SU-DHL-6 (cell line): ENCODE measurements at regions not wholly inside any gene's neighbourhood (a gene's known extent, or its start where the extent isn't known, plus 50 kb on each side); places are given as distances from the start of the nearest gene placed in this dataset.

Experiments
- H2AFZ ChIP-seq: fragments of 200-600 bp; sonication (generic); 2 replicates; pipeline ENCODE4 v1.6.1; 2014; ENCODE audit warnings: low read depth, mild to moderate bottlenecking, moderate library complexity, mixed read lengths, antibody characterized with exemption, low read length; ENCODE audit not compliant: severe bottlenecking
- H3F3A ChIP-seq: fragments of 200-600 bp; shearing (Covaris generic); 2 replicates; pipeline ENCODE4 v1.6.0; 2016; ENCODE audit warnings: antibody characterized with exemption, mild to moderate bottlenecking; ENCODE audit not compliant: insufficient read depth
- H3K27ac ChIP-seq: fragments of 200-600 bp; sonication (generic); 2 replicates; pipeline ENCODE4 v1.5.1; 2016; ENCODE audit warnings: low read depth, mild to moderate bottlenecking, low read length, moderate library complexity, mixed read lengths
- H3K27me3 ChIP-seq: fragments of 200-600 bp; sonication (generic), shearing (Covaris generic); 2 replicates; pipeline ENCODE4 v1.6.0; 2014; ENCODE audit warnings: mild to moderate bottlenecking, low read length
- H3K36me3 ChIP-seq: fragments of 200-600 bp; sonication (generic); 2 replicates; pipeline ENCODE4 v1.6.1; 2014; ENCODE audit warnings: mild to moderate bottlenecking, low read length, mixed read lengths
- H3K4me2 ChIP-seq: fragments of 300-600, 200-600 bp; shearing (Covaris generic), sonication (generic); 2 replicates; pipeline ENCODE4 v1.6.0; 2014; ENCODE audit warnings: low read length, low read depth, mild to moderate bottlenecking; ENCODE audit not compliant: poor library complexity, severe bottlenecking
- H3K4me3 ChIP-seq: fragments of 200-600 bp; sonication (generic); 2 replicates; pipeline ENCODE4 v1.5.1; 2014; ENCODE audit warnings: antibody characterized with exemption, low read length, mild to moderate bottlenecking, mixed read lengths; ENCODE audit not compliant: insufficient read depth, poor library complexity, severe bottlenecking
- H3K79me2 ChIP-seq: fragments of 200-600 bp; sonication (generic); 2 replicates; pipeline ENCODE4 v1.6.1; 2014; ENCODE audit warnings: mild to moderate bottlenecking, low read length, moderate library complexity; ENCODE audit not compliant: insufficient read depth
- H3K9ac ChIP-seq: fragments of 200-600 bp; sonication (generic); 2 replicates; pipeline ENCODE4 v1.7.0; 2014; ENCODE audit warnings: mild to moderate bottlenecking, low read length
- H3K9me2 ChIP-seq: fragments of 200-600 bp; sonication (generic); replicated peaks from 2 replicates; pipeline ENCODE4 v1.6.1; 2014; ENCODE audit warnings: low read length; ENCODE audit not compliant: insufficient read depth
- H3K9me3 ChIP-seq: fragments of 200-600 bp; sonication (generic); 2 replicates; pipeline ENCODE4 v1.6.1; 2014; ENCODE audit warnings: low read length, mixed read lengths; ENCODE audit not compliant: insufficient read depth
- H4K20me1 ChIP-seq: fragments of 200-600 bp; sonication (generic); 2 replicates; pipeline ENCODE4 v1.6.1; 2014; ENCODE audit warnings: low read depth, mild to moderate bottlenecking, antibody characterized with exemption, low read length, moderate library complexity, mixed read lengths
- EZH2phosphoT487 ChIP-seq: fragments of 200-600 bp; sonication (generic), shearing (Covaris generic); conservative IDR thresholded peaks from 2 replicates; pipeline ENCODE4 v1.6.1; 2018; ENCODE audit warnings: mild to moderate bottlenecking, antibody characterized with exemption, low read length, moderate library complexity, mixed read lengths
- TF ChIP-seq, protein P1 (sequence below): fragments of 200-600 bp; sonication (generic); IDR thresholded peaks from one replicate; pipeline ENCODE4 v1.5.1; 2017; ENCODE audit warnings: antibody characterized with exemption, mild to moderate bottlenecking, low read length, moderate library complexity; ENCODE audit not compliant: insufficient read depth, poor library complexity, severe bottlenecking

GRCh38 chr9:10983251-10983650 lies 370.4 kb upstream of the PTPRD start:
- Histone ChIP-seq H3K9ac (no peak overlapping the region), H3K4me3 (no peak overlapping the region), H3F3A (no peaks in the 10 kb centered on the region), H3K27me3 (no peaks in the 10 kb centered on the region), H3K27ac (no peak overlapping the region), H3K9me3 (no peaks in the 10 kb centered on the region), H3K79me2 (no peaks in the 10 kb centered on the region), H2AFZ (no peak overlapping the region), H4K20me1 (no peaks in the 10 kb centered on the region), H3K4me2 (no peak overlapping the region), H3K36me3 (no peaks in the 10 kb centered on the region), H3K9me2 (no peaks in the 10 kb centered on the region)
- TF ChIP-seq, protein P1, sequence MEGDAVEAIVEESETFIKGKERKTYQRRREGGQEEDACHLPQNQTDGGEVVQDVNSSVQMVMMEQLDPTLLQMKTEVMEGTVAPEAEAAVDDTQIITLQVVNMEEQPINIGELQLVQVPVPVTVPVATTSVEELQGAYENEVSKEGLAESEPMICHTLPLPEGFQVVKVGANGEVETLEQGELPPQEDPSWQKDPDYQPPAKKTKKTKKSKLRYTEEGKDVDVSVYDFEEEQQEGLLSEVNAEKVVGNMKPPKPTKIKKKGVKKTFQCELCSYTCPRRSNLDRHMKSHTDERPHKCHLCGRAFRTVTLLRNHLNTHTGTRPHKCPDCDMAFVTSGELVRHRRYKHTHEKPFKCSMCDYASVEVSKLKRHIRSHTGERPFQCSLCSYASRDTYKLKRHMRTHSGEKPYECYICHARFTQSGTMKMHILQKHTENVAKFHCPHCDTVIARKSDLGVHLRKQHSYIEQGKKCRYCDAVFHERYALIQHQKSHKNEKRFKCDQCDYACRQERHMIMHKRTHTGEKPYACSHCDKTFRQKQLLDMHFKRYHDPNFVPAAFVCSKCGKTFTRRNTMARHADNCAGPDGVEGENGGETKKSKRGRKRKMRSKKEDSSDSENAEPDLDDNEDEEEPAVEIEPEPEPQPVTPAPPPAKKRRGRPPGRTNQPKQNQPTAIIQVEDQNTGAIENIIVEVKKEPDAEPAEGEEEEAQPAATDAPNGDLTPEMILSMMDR, result no peak
- no peak for TF ChIP-seq EZH2phosphoT487

DNA sequence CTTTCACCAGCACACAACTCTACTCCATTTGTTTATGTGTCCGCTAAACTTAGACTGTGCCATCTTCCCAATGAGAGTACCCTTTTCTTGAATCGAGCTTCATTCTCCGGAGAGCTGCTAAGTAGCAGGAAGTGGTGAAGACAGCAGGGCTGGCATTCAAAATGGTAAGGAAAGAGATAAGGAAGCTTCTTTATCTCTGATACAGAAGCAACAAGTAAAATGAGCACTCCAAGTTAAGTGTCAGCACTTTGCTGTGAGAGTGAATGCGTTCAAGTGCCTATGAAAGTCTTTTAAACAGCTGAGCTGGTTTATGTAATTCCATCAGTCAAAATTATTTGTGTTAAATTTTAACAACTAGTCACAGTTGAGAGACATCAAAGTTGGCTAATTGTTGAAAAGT lies 386.8 kb upstream of the PTPRD start:
- H3K27ac ChIP-seq, result no peak overlapping the region
- H3F3A ChIP-seq, result no peaks in the 10 kb centered on the region
- H3K9me3 ChIP-seq, result no peaks in the 10 kb centered on the region
- TF ChIP-seq, protein P1, result no peak
- no peaks in the 10 kb centered on the region for H3K79me2 ChIP-seq
- no peak overlapping the region for H2AFZ ChIP-seq
- no peak overlapping the region for H3K9ac ChIP-seq
- H3K36me3 ChIP-seq, result no peaks in the 10 kb centered on the region
- no peak overlapping the region for H3K4me2 ChIP-seq
- no peaks in the 10 kb centered on the region for H3K9me2 ChIP-seq
- no peak overlapping the region for H3K4me3 ChIP-seq
- H3K27me3 ChIP-seq, result no peaks in the 10 kb centered on the region
- no peaks in the 10 kb centered on the region for H4K20me1 ChIP-seq

DNA sequence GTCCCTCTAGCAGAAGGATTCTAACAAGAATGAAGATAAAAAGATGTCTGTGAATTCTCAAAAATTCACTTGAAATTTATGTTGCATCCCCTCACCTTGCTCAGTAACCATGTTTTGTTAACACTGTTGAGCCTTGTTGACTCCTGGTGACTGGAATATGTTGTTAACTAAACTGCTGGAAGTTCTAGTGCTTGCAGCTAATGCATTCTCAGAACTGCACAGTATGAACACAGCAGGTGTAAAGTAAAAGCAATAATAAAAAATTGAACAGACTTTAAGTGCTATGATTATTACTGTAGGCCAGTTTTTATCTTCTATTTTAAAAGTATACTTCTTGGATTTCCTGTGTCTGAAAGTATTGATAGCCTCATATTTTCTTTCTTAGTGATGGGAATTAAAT lies 388.7 kb upstream of the PTPRD start:
- Histone ChIP-seq H3K79me2 (no peaks in the 10 kb centered on the region), H3K27ac (no peak overlapping the region), H2AFZ (no peak overlapping the region), H3K4me2 (no peak overlapping the region), H3K36me3 (no peaks in the 10 kb centered on the region), H3K27me3 (no peaks in the 10 kb centered on the region), H3K4me3 (no peak overlapping the region), H4K20me1 (no peaks in the 10 kb centered on the region), H3F3A (no peaks in the 10 kb centered on the region), H3K9me2 (no peaks in the 10 kb centered on the region), H3K9me3 (no peaks in the 10 kb centered on the region), H3K9ac (no peak overlapping the region)
- no peak for TF ChIP-seq EZH2phosphoT487
- TF ChIP-seq, protein P1, result no peak

GRCh38 chr9:11002705-11003104 lies 389.9 kb upstream of the PTPRD start:
- Histone ChIP-seq H2AFZ (no peak overlapping the region), H3K4me3 (no peak overlapping the region), H3K79me2 (no peaks in the 10 kb centered on the region), H4K20me1 (no peaks in the 10 kb centered on the region), H3K36me3 (no peaks in the 10 kb centered on the region), H3F3A (no peaks in the 10 kb centered on the region), H3K9ac (no peak overlapping the region), H3K9me3 (no peaks in the 10 kb centered on the region), H3K27me3 (no peaks in the 10 kb centered on the region), H3K4me2 (no peak overlapping the region), H3K27ac (no peak overlapping the region), H3K9me2 (no peaks in the 10 kb centered on the region)
- TF ChIP-seq, protein P1, result no peak
- no peak for TF ChIP-seq EZH2phosphoT487
